ENCODE measurements at regions not wholly inside any gene's neighbourhood (a gene's known extent, or its start where the extent isn't known, plus 50 kb on each side); places are given as distances from the start of the nearest gene placed in this dataset.
"Not testable (repeated sequence)": the region's sequence is repeated elsewhere in the genome, so short reads cannot be mapped to it uniquely, and the experiment has no call there.

GRCh38 chr9:38968651-38969374 lies 248.9 kb upstream of the FAM240B start:
- ATAC-seq = peak; percentile 45
- H3K27me3 ChIP-seq; intact Hi-C loops (cut with DNase I); H3K4me1 ChIP-seq; H3K27ac ChIP-seq; H3K36me3 ChIP-seq; DNase-seq; H3K9me3 ChIP-seq; H3K4me3 ChIP-seq: not testable (repeated sequence)

DNA sequence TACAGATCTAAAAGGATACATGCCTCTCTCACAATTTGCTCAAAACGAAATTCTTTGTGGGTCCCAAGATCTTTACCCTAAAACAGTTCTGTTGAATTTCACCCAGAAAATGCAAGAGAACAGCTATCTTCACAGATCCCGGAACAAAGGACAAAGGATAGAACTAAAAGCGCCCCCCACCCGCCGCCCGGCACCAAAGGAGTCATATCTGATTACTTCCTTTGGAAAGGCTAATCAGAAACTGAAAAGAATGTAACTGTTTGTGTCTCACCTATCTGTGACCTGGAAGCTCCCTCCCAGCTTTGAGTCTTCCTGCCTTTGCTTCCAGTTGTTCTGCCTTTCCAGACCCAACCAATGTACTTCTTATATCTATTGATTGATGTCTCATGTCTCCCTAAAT lies 247.9 kb upstream of the FAM240B start:
- H3K9me3 ChIP-seq; intact Hi-C loops (cut with DNase I); ATAC-seq; H3K27ac ChIP-seq; H3K27me3 ChIP-seq; DNase-seq; H3K4me1 ChIP-seq; H3K4me3 ChIP-seq; H3K36me3 ChIP-seq: not testable (repeated sequence)

DNA sequence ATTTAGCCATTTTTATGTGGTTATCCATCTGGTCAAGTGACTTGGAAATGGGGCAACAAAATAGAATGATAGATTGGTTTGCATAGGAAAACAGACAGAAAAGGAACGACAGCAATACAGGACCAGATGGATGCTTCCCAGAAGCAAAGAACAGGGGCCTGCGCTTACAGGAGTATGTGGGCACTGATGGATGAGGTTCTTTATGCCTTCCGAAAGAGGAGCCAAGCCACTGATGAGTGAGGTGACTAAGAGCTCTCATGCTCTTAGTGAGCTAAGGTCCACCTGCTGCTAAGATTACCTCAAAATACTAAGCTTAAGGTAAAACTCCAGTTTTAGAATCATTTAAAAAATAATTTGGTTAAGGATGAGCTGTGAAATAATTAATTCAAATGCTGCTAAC lies 247.4 kb upstream of the FAM240B start:
- H3K4me3 ChIP-seq; H3K27me3 ChIP-seq; ATAC-seq; DNase-seq; H3K9me3 ChIP-seq; H3K27ac ChIP-seq; H3K36me3 ChIP-seq; H3K4me1 ChIP-seq; intact Hi-C loops (cut with DNase I): not testable (repeated sequence)

GRCh38 chr9:38959812-38960211 lies 239.9 kb upstream of the FAM240B start:
- H3K4me1 ChIP-seq; intact Hi-C loops (cut with DNase I); ATAC-seq; H3K9me3 ChIP-seq; H3K27me3 ChIP-seq; H3K4me3 ChIP-seq; H3K27ac ChIP-seq; H3K36me3 ChIP-seq; DNase-seq: not testable (repeated sequence)

DNA sequence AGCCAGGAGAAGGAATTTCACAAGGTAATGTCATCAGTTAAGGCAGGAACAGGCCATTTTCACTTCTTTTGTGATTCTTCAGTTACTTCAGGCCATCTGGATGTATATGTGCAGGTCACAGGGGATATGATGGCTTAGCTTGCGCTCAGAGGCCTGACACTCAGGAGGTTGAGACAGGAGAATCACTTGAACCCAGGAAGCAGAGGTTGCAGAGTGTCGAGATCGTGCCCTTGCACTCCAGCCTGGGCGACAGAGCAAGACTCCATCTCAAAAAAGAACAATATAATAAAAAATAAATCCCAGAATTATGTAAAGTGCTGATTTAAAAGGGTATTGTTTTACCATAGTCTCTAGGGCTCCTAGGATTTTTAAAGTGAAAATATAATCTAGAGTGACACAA lies 235.9 kb upstream of the FAM240B start:
- H3K9me3 ChIP-seq; H3K36me3 ChIP-seq; H3K4me3 ChIP-seq; H3K4me1 ChIP-seq; intact Hi-C loops (cut with DNase I); H3K27ac ChIP-seq; ATAC-seq; DNase-seq; H3K27me3 ChIP-seq: not testable (repeated sequence)

DNA sequence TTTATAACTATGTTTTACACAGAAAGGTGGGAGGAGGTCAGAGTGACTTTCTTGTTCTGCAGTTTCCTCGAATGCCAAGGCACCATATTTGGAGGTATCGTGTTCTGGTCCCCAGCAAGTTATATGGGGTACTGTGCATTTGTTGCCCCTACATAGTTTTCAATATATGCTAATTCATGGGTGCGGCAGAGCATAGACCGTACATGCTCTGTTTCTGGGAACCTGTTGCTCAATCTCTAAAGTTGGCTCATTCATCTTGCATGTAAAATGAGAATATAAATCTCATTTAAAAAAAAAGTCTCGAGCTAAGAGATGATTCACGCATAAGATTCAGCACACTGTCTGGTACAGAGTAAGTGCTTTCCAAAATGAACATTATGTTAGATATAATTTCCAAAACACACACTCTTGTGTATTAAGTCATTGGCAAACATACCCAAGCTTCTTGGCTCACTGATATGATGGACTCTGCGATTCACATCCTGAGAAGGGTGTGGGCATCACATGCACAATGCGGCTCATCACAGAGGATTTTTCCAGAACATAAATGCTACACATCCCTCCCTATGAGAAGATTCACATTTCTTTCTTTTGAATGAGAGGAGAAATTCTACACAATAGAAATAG lies 232.9 kb upstream of the FAM240B start:
- H3K4me1 ChIP-seq; DNase-seq; H3K36me3 ChIP-seq; H3K9me3 ChIP-seq; H3K27me3 ChIP-seq; H3K4me3 ChIP-seq; H3K27ac ChIP-seq; intact Hi-C loops (cut with DNase I): not testable (repeated sequence)
- peak; percentile 27 for ATAC-seq

DNA sequence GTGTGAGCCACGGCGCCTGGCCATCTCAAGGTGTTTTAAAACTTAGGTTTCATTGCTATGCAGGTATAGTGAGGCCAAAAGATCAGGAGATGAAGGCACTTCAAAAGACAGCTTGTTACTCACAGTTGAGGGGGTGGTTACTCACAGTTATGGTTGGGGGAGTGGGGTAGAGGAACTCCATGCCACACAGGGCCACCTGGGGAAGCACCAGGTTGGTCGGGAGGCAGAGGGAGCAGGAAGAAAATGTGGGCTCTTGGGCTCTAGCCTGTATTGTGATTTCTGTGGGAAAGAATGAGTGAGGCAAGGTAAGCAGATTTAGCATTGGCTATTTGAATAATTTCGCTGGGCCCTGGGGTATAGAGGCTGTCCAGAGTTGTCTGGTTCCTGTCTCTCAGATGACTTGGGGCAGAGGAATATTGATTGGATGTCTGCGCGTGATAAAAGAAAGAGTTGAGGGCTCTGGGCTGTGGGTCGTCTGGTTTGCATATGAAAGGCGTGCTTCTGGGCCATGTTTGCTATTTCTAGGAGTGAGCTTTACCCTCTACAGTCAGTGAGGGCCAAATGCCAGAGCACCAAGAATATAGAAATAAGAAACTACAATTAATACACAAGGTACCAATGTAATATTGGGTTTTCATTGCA lies 226.1 kb upstream of the FAM240B start:
- H3K27me3 ChIP-seq; H3K27ac ChIP-seq; H3K36me3 ChIP-seq; ATAC-seq; H3K4me3 ChIP-seq; intact Hi-C loops (cut with DNase I); H3K9me3 ChIP-seq; DNase-seq; H3K4me1 ChIP-seq: not testable (repeated sequence)

- H3K9me3 ChIP-seq; intact Hi-C loops (cut with DNase I); H3K4me3 ChIP-seq; H3K36me3 ChIP-seq; H3K4me1 ChIP-seq; H3K27ac ChIP-seq; H3K27me3 ChIP-seq; DNase-seq: not testable (repeated sequence)
- ATAC-seq = peak; percentile 24
Observed at GRCh38 chr9:38944881-38945449, 225.0 kb upstream of the FAM240B start.

DNA sequence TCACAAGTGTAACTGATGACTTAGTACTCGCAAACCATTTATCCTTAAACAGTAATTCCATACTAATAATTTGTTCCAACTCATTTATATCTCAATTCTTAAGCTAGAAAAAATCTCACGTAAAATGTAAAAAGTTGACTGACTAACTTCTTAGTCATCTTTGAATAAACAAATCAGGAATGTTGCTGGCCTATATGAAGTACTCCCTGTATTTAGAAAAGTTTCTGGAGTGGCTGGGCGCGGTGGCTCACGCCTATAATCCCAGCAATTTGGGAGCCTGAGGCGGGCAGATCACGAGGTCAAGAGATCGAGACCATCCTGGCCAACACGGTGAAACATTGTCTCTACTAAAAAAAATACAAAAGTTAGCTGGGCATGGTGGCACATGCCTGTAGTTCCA lies 220.6 kb upstream of the FAM240B start:
- H3K27ac ChIP-seq; DNase-seq; intact Hi-C loops (cut with DNase I); H3K9me3 ChIP-seq; H3K4me3 ChIP-seq; H3K4me1 ChIP-seq; H3K36me3 ChIP-seq; H3K27me3 ChIP-seq: not testable (repeated sequence)
- peak; percentile 78 for ATAC-seq

DNA sequence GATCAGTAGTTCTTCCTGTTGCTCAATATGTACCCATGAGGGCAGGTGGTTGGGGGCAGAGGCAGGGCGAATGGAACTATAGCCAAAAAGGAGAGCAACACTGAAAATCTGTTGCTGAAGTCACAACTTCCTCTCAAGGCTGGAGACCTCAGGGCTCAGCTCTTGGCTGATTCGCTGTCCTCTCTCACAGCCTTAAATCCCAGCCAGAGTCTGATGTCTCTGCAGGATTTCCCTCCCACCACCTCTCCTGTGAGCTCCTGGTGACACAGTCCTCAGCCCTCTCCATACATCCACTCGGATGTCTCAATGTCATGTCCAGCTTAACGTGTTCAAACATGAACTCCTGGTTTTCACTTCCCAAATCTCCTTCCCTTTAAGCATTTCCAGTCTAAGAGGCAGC lies 218.7 kb upstream of the FAM240B start:
- peak; percentile 47 for ATAC-seq
- DNase-seq; H3K27me3 ChIP-seq; H3K9me3 ChIP-seq; intact Hi-C loops (cut with DNase I); H3K27ac ChIP-seq; H3K4me3 ChIP-seq; H3K36me3 ChIP-seq; H3K4me1 ChIP-seq: not testable (repeated sequence)

DNA sequence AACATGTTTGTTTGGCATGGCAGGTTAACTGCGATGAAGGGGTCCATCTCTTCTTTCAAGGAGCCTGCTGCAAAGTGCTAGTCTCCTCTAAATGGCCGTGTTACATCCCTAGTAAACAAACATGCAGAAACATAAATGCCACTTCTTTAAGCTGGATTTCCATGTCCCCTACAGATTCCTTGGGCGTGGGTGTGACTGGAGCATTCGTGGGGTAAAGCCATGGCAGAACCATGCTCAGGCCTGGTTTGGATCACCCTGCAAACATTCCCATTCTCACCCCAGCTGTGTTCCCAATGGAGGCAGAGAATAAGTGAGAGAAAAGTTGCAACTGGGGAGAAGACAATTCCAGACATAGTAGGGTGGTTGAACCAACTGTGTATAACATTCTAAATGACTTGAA lies 208.0 kb upstream of the FAM240B start:
- H3K9me3 ChIP-seq; H3K36me3 ChIP-seq; intact Hi-C loops (cut with DNase I); H3K27ac ChIP-seq; ATAC-seq; DNase-seq; H3K4me3 ChIP-seq; H3K4me1 ChIP-seq; H3K27me3 ChIP-seq: not testable (repeated sequence)

- DNase-seq; H3K4me1 ChIP-seq; ATAC-seq; H3K9me3 ChIP-seq; intact Hi-C loops (cut with DNase I); H3K36me3 ChIP-seq; H3K27me3 ChIP-seq; H3K27ac ChIP-seq; H3K4me3 ChIP-seq: not testable (repeated sequence)
Observed at GRCh38 chr9:38926565-38926964, 206.6 kb upstream of the FAM240B start.

- H3K4me1 ChIP-seq; H3K27ac ChIP-seq; H3K36me3 ChIP-seq; H3K4me3 ChIP-seq; ATAC-seq; intact Hi-C loops (cut with DNase I); H3K27me3 ChIP-seq; H3K9me3 ChIP-seq; DNase-seq: not testable (repeated sequence)
Observed at GRCh38 chr9:38921253-38921652, 201.3 kb upstream of the FAM240B start.

All from left lung (tissue), 4 donors.